OCI-LY1 (cell line): ENCODE measurements at regions not wholly inside any gene's neighbourhood (a gene's known extent, or its start where the extent isn't known, plus 50 kb on each side); places are given as distances from the start of the nearest gene placed in this dataset.

Experiments used
- CTCF ChIP-seq: fragments of 200-600 bp; sonication (generic), shearing (Covaris generic); IDR thresholded peaks from 2 replicates; pipeline ENCODE4 v1.5.1; 2017; ENCODE audit warnings: mild to moderate bottlenecking, antibody characterized with exemption, low read length, moderate library complexity, mixed read lengths
- EZH2 ChIP-seq: fragments of 200-600 bp; sonication (generic), shearing (Covaris generic); IDR thresholded peaks from 2 replicates; pipeline ENCODE4 v1.8.0; 2017; ENCODE audit warnings: borderline replicate concordance, mixed run types, mild to moderate bottlenecking, antibody characterized with exemption, low read length, moderate library complexity, mixed read lengths

GRCh38 chr7:36051501-36051900 is 101.6 kb upstream of the EEPD1 start:
- TF ChIP-seq CTCF (no peak), EZH2 (no peak)
